OCI-LY1 (cell line): ENCODE measurements at regions not wholly inside any gene's neighbourhood (a gene's known extent, or its start where the extent isn't known, plus 50 kb on each side); places are given as distances from the start of the nearest gene placed in this dataset.

ENCODE experiments used
- CTCF ChIP-seq: fragments of 200-600 bp; sonication (generic), shearing (Covaris generic); IDR thresholded peaks from 2 replicates; pipeline ENCODE4 v1.5.1; 2017; ENCODE audit warnings: mild to moderate bottlenecking, antibody characterized with exemption, low read length, moderate library complexity, mixed read lengths
- EZH2 ChIP-seq: fragments of 200-600 bp; sonication (generic), shearing (Covaris generic); IDR thresholded peaks from 2 replicates; pipeline ENCODE4 v1.8.0; 2017; ENCODE audit warnings: borderline replicate concordance, mixed run types, mild to moderate bottlenecking, antibody characterized with exemption, low read length, moderate library complexity, mixed read lengths

- TF ChIP-seq CTCF (no peak), EZH2 (no peak)
Measured at GRCh38 chr16:65540901-65541300, 419.0 kb upstream of the CDH11 start.
